ENCODE measurements at regions not wholly inside any gene's neighbourhood (a gene's known extent, or its start where the extent isn't known, plus 50 kb on each side); places are given as distances from the start of the nearest gene placed in this dataset.

- TF ChIP-seq RFX5 (IDR thresholded peaks at IDR 0.05; ENCODE audit: low read depth, low read length) (no peak), BHLHE40 (IDR thresholded peaks at IDR 0.05; ENCODE audit: low read depth, low read length) (no peak), CTCF (conservative IDR thresholded peaks at IDR 0.05; ENCODE audit: low read depth, low read length) (no peak), RCOR1 (IDR thresholded peaks at IDR 0.05; ENCODE audit: insufficient replicate concordance, low read length) (no peak)
Observed at GRCh38 chr14:65192686-65193085, 90.4 kb upstream of the MAX start.

Data from IMR-90 (cell line).